ENCODE measurements at regions not wholly inside any gene's neighbourhood (a gene's known extent, or its start where the extent isn't known, plus 50 kb on each side); places are given as distances from the start of the nearest gene placed in this dataset.

DNA sequence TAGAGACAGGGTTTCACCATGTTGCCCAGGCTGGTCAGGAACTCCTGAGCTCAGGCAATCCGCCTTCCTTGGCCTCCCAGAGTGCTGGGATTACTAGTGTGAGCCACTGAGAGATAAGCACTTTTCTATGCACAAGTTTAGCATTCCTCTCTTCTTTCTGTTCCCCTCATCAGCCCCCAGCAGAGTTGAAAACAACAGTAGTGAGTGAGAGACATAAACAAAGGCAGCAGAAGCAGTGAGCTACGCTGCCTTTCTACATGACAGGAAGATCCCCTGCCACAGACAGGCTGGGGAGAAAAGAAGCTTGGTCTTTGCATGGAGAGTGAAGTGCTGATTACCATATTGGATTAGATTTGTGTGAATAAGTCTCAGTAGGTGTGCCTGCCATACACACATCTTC lies 392.0 kb upstream of the KIRREL3 start:
- Histone ChIP-seq H3F3A (ENCODE audit: low read depth) (no peaks in the 10 kb centered on the region), H4K20me1 (ENCODE audit: insufficient read depth, low read length, poor library complexity, severe bottlenecking) (no peaks in the 10 kb centered on the region), H3K27me3 (ENCODE audit: insufficient read depth, low read length, poor library complexity, severe bottlenecking) (no peaks in the 10 kb centered on the region), H3K36me3 (ENCODE audit: insufficient read depth, low read length) (no peaks in the 10 kb centered on the region), H3K4me1 (ENCODE audit: insufficient read depth, low read length, poor library complexity, severe bottlenecking) (no peaks in the 10 kb centered on the region), H3K79me2 (ENCODE audit: insufficient read depth, low read length) (no peaks in the 10 kb centered on the region), H3K4me2 (ENCODE audit: low read depth, low read length, poor library complexity, severe bottlenecking) (no peak overlapping the region), H3K9me3 (ENCODE audit: insufficient read depth, low read depth, low read length) (no peaks in the 10 kb centered on the region), H3K9ac (ENCODE audit: low read depth, low read length, poor library complexity, severe bottlenecking) (no peak overlapping the region), H3K4me3 (ENCODE audit: low read length, poor library complexity, severe bottlenecking) (no peak overlapping the region), H2AFZ (ENCODE audit: low read length) (no peak overlapping the region), H3K9me2 (replicated peaks; ENCODE audit: low read depth, low read length) (no peaks in the 10 kb centered on the region)
- TF ChIP-seq, protein P1, sequence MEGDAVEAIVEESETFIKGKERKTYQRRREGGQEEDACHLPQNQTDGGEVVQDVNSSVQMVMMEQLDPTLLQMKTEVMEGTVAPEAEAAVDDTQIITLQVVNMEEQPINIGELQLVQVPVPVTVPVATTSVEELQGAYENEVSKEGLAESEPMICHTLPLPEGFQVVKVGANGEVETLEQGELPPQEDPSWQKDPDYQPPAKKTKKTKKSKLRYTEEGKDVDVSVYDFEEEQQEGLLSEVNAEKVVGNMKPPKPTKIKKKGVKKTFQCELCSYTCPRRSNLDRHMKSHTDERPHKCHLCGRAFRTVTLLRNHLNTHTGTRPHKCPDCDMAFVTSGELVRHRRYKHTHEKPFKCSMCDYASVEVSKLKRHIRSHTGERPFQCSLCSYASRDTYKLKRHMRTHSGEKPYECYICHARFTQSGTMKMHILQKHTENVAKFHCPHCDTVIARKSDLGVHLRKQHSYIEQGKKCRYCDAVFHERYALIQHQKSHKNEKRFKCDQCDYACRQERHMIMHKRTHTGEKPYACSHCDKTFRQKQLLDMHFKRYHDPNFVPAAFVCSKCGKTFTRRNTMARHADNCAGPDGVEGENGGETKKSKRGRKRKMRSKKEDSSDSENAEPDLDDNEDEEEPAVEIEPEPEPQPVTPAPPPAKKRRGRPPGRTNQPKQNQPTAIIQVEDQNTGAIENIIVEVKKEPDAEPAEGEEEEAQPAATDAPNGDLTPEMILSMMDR (conservative IDR thresholded peaks at IDR 0.05; ENCODE audit: low read length): no peak
- no peak for TF ChIP-seq EZH2phosphoT487 (IDR thresholded peaks at IDR 0.05; ENCODE audit: borderline replicate concordance)

DNA sequence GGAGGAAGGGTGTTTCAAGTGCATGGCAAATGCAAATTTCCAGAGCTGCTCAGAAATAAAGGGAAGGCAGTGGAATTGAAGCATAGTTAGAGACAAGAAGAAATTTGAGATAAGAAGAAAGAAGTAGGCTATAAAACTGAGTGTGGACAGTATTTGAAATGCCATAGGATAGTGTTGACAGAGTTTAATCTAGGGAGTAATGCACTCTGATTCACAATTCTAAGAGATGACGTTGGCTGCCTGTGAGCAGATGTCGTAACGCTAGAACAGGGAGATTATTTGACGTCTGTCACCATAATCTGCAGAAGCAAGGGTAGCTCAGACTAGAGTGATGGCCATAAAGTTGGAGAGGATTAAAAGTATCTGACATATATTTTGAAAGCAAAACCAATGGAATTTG lies 389.9 kb upstream of the KIRREL3 start:
- H4K20me1 ChIP-seq (ENCODE audit: insufficient read depth, low read length, poor library complexity, severe bottlenecking): no peaks in the 10 kb centered on the region
- no peaks in the 10 kb centered on the region for H3K4me1 ChIP-seq (ENCODE audit: insufficient read depth, low read length, poor library complexity, severe bottlenecking)
- H3K4me2 ChIP-seq (ENCODE audit: low read depth, low read length, poor library complexity, severe bottlenecking): no peak overlapping the region
- no peak for TF ChIP-seq EZH2phosphoT487 (IDR thresholded peaks at IDR 0.05; ENCODE audit: borderline replicate concordance)
- TF ChIP-seq, protein P1 (conservative IDR thresholded peaks at IDR 0.05; ENCODE audit: low read length): no peak
- no peaks in the 10 kb centered on the region for H3K9me3 ChIP-seq (ENCODE audit: insufficient read depth, low read depth, low read length)
- H3K27me3 ChIP-seq (ENCODE audit: insufficient read depth, low read length, poor library complexity, severe bottlenecking): no peaks in the 10 kb centered on the region
- H3K9ac ChIP-seq (ENCODE audit: low read depth, low read length, poor library complexity, severe bottlenecking): no peak overlapping the region
- no peak overlapping the region for H3K4me3 ChIP-seq (ENCODE audit: low read length, poor library complexity, severe bottlenecking)
- no peaks in the 10 kb centered on the region for H3F3A ChIP-seq (ENCODE audit: low read depth)
- no peaks in the 10 kb centered on the region for H3K36me3 ChIP-seq (ENCODE audit: insufficient read depth, low read length)
- no peak overlapping the region for H2AFZ ChIP-seq (ENCODE audit: low read length)
- no peaks in the 10 kb centered on the region for H3K79me2 ChIP-seq (ENCODE audit: insufficient read depth, low read length)
- no peaks in the 10 kb centered on the region for H3K9me2 ChIP-seq (replicated peaks; ENCODE audit: low read depth, low read length)

DNA sequence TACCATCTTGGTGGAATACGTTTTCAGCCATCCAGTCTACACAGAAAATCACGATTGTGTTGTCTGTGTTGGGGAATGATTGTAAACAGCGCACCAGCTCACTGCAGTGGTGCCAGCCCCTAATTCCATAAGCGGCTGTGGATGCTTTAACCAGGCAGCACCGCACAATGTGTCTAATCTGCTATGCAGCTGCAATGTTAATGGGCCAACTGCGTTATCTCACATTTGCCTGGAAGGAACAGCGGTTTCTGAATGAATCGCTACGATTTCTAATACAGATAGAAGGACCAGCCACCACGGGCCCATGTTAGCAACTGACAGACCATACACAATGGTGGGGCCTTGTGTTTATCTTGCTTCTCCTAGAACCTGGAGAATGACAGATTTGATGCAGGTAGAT lies 384.5 kb upstream of the KIRREL3 start:
- TF ChIP-seq, protein P1 (conservative IDR thresholded peaks at IDR 0.05; ENCODE audit: low read length): no peak
- TF ChIP-seq EZH2phosphoT487 (IDR thresholded peaks at IDR 0.05; ENCODE audit: borderline replicate concordance): no peak
- H3K36me3 ChIP-seq (ENCODE audit: insufficient read depth, low read length): no peaks in the 10 kb centered on the region

More for the DNA sequence above, 384.5 kb upstream of the KIRREL3 start:
- Histone ChIP-seq H2AFZ (ENCODE audit: low read length) (no peak overlapping the region), H3K4me1 (ENCODE audit: insufficient read depth, low read length, poor library complexity, severe bottlenecking) (no peaks in the 10 kb centered on the region), H4K20me1 (ENCODE audit: insufficient read depth, low read length, poor library complexity, severe bottlenecking) (no peaks in the 10 kb centered on the region), H3F3A (ENCODE audit: low read depth) (no peaks in the 10 kb centered on the region), H3K9me2 (replicated peaks; ENCODE audit: low read depth, low read length) (no peaks in the 10 kb centered on the region), H3K27me3 (ENCODE audit: insufficient read depth, low read length, poor library complexity, severe bottlenecking) (no peaks in the 10 kb centered on the region), H3K9me3 (ENCODE audit: insufficient read depth, low read depth, low read length) (no peaks in the 10 kb centered on the region), H3K9ac (ENCODE audit: low read depth, low read length, poor library complexity, severe bottlenecking) (no peak overlapping the region), H3K79me2 (ENCODE audit: insufficient read depth, low read length) (no peaks in the 10 kb centered on the region), H3K4me2 (ENCODE audit: low read depth, low read length, poor library complexity, severe bottlenecking) (no peak overlapping the region), H3K4me3 (ENCODE audit: low read length, poor library complexity, severe bottlenecking) (no peak overlapping the region)
